DMS53 treated with DMSO at 0.1 percent for 48 hours (cell line): ENCODE measurements at regions not wholly inside any gene's neighbourhood (a gene's known extent, or its start where the extent isn't known, plus 50 kb on each side); places are given as distances from the start of the nearest gene placed in this dataset.

Source experiments
- DNase-seq: peaks from one replicate; lab custom pipeline; 2025; ENCODE audit not compliant: unreplicated experiment; lab: John Stamatoyannopoulos, UW

- DNase-seq: no peak
These were observed 169.4 kb upstream of the TAB2 start for GRCh38 chr6:149147938-149148718.

- no peak for DNase-seq
These were observed 167.9 kb upstream of the TAB2 start for GRCh38 chr6:149149653-149150052.

- no peak for DNase-seq
These were observed 167.2 kb upstream of the TAB2 start for GRCh38 chr6:149150301-149150700.

GRCh38 chr6:149150801-149151398 is 166.6 kb upstream of the TAB2 start:
- no peak for DNase-seq

GRCh38 chr6:149152521-149152920 is 165.0 kb upstream of the TAB2 start:
- DNase-seq: no peak

GRCh38 chr6:149153100-149153499 is 164.4 kb upstream of the TAB2 start:
- DNase-seq: no peak

- no peak for DNase-seq
These were observed 163.8 kb upstream of the TAB2 start for GRCh38 chr6:149153693-149154092.

- no peak for DNase-seq
These were observed 163.2 kb upstream of the TAB2 start for GRCh38 chr6:149154261-149154821.

- no peak for DNase-seq
These were observed 160.4 kb upstream of the TAB2 start for GRCh38 chr6:149157126-149157525.

GRCh38 chr6:149158076-149158475 is 159.4 kb upstream of the TAB2 start:
- DNase-seq: no peak

- DNase-seq: no peak
These were observed 156.6 kb upstream of the TAB2 start for GRCh38 chr6:149160943-149161342.

GRCh38 chr6:149162924-149163323 is 154.6 kb upstream of the TAB2 start:
- DNase-seq: no peak

- no peak for DNase-seq
These were observed 153.2 kb upstream of the TAB2 start for GRCh38 chr6:149164199-149164750.

- no peak for DNase-seq
These were observed 151.2 kb upstream of the TAB2 start for GRCh38 chr6:149166336-149166735.

- no peak for DNase-seq
These were observed 150.8 kb upstream of the TAB2 start for GRCh38 chr6:149166747-149167146.

- DNase-seq: no peak
These were observed 148.5 kb upstream of the TAB2 start for GRCh38 chr6:149168968-149169367.

GRCh38 chr6:149169761-149170511 is 147.6 kb upstream of the TAB2 start:
- no peak for DNase-seq

GRCh38 chr6:149170564-149171452 is 146.7 kb upstream of the TAB2 start:
- DNase-seq: no peak

- no peak for DNase-seq
These were observed 144.3 kb upstream of the TAB2 start for GRCh38 chr6:149173222-149173621.

- no peak for DNase-seq
These were observed 142.6 kb upstream of the TAB2 start for GRCh38 chr6:149174962-149175361.
